ENCODE measurements at regions not wholly inside any gene's neighbourhood (a gene's known extent, or its start where the extent isn't known, plus 50 kb on each side); places are given as distances from the start of the nearest gene placed in this dataset.

DNA sequence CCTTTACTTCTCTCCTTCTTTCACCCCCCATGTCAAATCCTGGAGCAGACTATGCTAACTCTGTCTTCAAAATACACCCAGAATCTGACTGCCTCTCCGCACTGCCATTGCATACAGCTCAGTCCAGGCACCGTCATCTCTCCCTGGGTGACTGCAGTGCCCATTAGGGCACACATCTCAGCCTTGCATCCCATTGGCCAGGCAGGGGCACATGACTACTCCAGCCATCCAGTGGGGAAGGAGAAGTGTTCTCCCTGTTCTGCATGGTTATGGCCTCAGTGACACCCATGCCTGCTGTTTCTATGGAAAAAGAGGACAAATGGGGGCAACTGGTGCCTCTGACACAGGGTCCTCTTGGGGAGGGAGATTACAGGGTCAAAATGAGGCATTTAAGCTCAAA lies 270.5 kb downstream of the MATN1 start:
- Histone ChIP-seq H3K4me3 (ENCODE audit: low read depth in 1 of 2, low read length in 2 of 2) (no peak overlapping the region), H3K9me3 (ENCODE audit: control insufficient read depth in 1 of 2, low read length in 2 of 2) (no peaks in the 10 kb centered on the region), H3K36me3 (ENCODE audit: control insufficient read depth in 1 of 2, insufficient read depth in 2 of 2, low read length in 2 of 2) (no peaks in the 10 kb centered on the region), H3K4me1 (ENCODE audit: control insufficient read depth in 1 of 2, insufficient read depth in 2 of 2, low read length in 2 of 2) (no peaks in the 10 kb centered on the region), H3K9ac (ENCODE audit: low read depth in 1 of 2, low read length in 2 of 2) (no peak overlapping the region), H3K27me3 (ENCODE audit: control insufficient read depth in 1 of 2, insufficient read depth in 2 of 2, low read length in 2 of 2) (no peaks in the 10 kb centered on the region), H3K27ac (ENCODE audit: low read depth, low read length) (no peak overlapping the region)

DNA sequence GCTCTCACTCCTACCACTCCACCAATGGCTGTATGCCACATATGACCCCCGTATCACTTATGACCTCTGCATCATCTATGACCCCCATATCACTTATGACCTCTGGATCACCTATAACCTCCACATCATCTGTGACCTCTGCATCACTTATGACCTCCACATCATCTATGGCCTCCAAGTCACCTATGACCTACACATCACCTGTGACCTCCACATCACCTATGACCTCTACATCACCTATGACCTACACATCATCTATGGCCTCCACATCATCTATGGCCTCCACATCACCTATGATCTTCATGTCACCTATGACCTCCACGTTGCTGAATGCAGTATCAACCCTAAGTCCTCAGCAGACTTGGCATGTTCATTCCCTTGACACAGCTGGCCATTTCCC lies 271.2 kb downstream of the MATN1 start:
- H3K9ac ChIP-seq (ENCODE audit: low read depth in 1 of 2, low read length in 2 of 2), result no peak overlapping the region
- H3K4me3 ChIP-seq (ENCODE audit: low read depth in 1 of 2, low read length in 2 of 2), result no peak overlapping the region
- no peaks in the 10 kb centered on the region for H3K4me1 ChIP-seq (ENCODE audit: control insufficient read depth in 1 of 2, insufficient read depth in 2 of 2, low read length in 2 of 2)
- no peaks in the 10 kb centered on the region for H3K9me3 ChIP-seq (ENCODE audit: control insufficient read depth in 1 of 2, low read length in 2 of 2)
- no peak overlapping the region for H3K27ac ChIP-seq (ENCODE audit: low read depth, low read length)
- no peaks in the 10 kb centered on the region for H3K27me3 ChIP-seq (ENCODE audit: control insufficient read depth in 1 of 2, insufficient read depth in 2 of 2, low read length in 2 of 2)
- no peaks in the 10 kb centered on the region for H3K36me3 ChIP-seq (ENCODE audit: control insufficient read depth in 1 of 2, insufficient read depth in 2 of 2, low read length in 2 of 2)

DNA sequence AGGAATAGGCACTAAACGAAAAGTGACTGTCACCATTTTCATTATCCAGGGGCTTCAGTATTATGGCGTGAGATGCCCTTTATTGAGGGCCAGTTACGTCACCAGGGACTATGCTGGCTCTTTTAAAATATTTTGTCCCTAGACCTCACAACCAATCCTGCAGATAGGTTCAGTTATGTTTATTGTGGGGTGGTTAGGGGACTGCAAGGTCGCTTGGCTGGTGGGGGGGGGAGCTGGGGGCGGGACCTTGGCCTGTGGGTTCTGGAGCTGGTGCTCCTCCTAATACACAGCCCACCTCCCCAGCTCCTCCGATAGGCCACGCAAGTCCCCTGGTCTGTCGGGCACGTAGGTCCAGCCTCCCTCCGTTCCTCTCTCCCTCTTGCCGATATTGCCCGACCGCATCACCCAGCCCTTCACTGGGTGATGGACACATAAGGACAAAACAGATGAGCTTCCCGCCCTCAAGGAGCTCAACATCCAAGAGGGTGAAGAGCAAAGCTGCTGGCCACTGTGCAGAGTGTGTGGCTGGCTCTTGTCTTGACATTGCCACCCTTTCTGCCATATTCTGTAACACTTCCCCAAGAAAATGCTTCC lies 271.8 kb downstream of the MATN1 start:
- H3K27ac ChIP-seq (ENCODE audit: low read depth, low read length), result no peak overlapping the region
- H3K9ac ChIP-seq (ENCODE audit: low read depth in 1 of 2, low read length in 2 of 2), result no peak overlapping the region
- H3K27me3 ChIP-seq (ENCODE audit: control insufficient read depth in 1 of 2, insufficient read depth in 2 of 2, low read length in 2 of 2), result no peaks in the 10 kb centered on the region
- no peaks in the 10 kb centered on the region for H3K4me1 ChIP-seq (ENCODE audit: control insufficient read depth in 1 of 2, insufficient read depth in 2 of 2, low read length in 2 of 2)
- no peaks in the 10 kb centered on the region for H3K9me3 ChIP-seq (ENCODE audit: control insufficient read depth in 1 of 2, low read length in 2 of 2)
- no peak overlapping the region for H3K4me3 ChIP-seq (ENCODE audit: low read depth in 1 of 2, low read length in 2 of 2)
- no peaks in the 10 kb centered on the region for H3K36me3 ChIP-seq (ENCODE audit: control insufficient read depth in 1 of 2, insufficient read depth in 2 of 2, low read length in 2 of 2)

DNA sequence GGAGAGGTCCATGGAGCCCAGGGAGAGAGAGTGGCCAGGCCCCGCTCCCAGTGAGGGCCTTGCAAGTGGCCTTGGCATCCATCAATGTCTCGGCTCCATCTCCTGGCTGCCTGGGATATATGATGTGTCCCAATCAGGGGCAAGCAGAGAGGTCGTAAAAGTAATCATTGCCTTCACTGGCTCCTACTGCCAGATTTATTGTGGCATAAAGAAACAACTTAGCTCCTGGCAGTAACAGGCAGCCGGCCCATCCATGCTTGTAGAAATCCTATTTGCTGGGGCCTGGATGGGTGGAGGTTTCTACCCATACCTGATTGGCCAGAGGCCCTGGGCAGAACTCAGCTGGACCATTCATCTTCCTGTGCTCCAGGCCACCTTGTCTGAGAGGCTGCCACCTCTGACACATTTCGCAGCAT lies 272.6 kb downstream of the MATN1 start:
- Histone ChIP-seq H3K4me1 (ENCODE audit: control insufficient read depth in 1 of 2, insufficient read depth in 2 of 2, low read length in 2 of 2) (no peaks in the 10 kb centered on the region), H3K27me3 (ENCODE audit: control insufficient read depth in 1 of 2, insufficient read depth in 2 of 2, low read length in 2 of 2) (no peaks in the 10 kb centered on the region), H3K9ac (ENCODE audit: low read depth in 1 of 2, low read length in 2 of 2) (no peak overlapping the region), H3K9me3 (ENCODE audit: control insufficient read depth in 1 of 2, low read length in 2 of 2) (no peaks in the 10 kb centered on the region), H3K36me3 (ENCODE audit: control insufficient read depth in 1 of 2, insufficient read depth in 2 of 2, low read length in 2 of 2) (no peaks in the 10 kb centered on the region), H3K4me3 (ENCODE audit: low read depth in 1 of 2, low read length in 2 of 2) (no peak overlapping the region), H3K27ac (ENCODE audit: low read depth, low read length) (no peak overlapping the region)

DNA sequence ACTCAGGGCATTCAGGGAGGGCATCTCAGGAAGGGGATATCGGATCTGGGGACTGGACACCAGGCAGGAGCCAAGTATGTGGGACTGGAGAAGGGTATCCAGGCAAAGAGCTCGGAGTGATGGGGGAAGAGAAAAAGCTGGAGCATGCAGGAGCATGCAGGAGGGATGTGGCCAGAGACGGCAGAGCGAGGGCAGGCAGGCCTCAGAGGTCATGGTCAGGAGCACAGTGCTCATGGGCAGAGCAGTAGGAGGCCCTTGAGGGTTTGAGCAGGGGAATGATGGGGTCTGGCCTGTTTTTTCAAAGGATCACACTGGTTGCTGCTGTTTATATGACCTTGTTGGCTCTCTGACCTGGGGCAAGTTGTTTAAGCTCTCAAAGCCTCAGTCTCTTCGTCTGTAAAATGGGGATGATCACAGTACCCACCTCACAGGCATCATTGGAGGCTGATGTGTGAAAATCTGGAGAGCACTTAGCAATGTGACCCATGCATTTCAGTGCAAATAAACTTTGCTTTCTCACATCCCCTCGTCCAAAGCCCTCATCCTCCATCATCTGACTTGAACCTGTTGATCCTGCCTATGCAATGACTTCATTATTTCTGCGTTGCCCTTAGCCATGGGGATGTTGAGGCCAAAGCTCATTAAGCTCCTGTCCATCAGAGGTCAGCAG lies 273.1 kb downstream of the MATN1 start:
- Histone ChIP-seq H3K4me1 (ENCODE audit: control insufficient read depth in 1 of 2, insufficient read depth in 2 of 2, low read length in 2 of 2) (no peaks in the 10 kb centered on the region), H3K27me3 (ENCODE audit: control insufficient read depth in 1 of 2, insufficient read depth in 2 of 2, low read length in 2 of 2) (no peaks in the 10 kb centered on the region), H3K4me3 (ENCODE audit: low read depth in 1 of 2, low read length in 2 of 2) (no peak overlapping the region), H3K36me3 (ENCODE audit: control insufficient read depth in 1 of 2, insufficient read depth in 2 of 2, low read length in 2 of 2) (no peaks in the 10 kb centered on the region), H3K9ac (ENCODE audit: low read depth in 1 of 2, low read length in 2 of 2) (no peak overlapping the region), H3K27ac (ENCODE audit: low read depth, low read length) (no peak overlapping the region), H3K9me3 (ENCODE audit: control insufficient read depth in 1 of 2, low read length in 2 of 2) (no peaks in the 10 kb centered on the region)

DNA sequence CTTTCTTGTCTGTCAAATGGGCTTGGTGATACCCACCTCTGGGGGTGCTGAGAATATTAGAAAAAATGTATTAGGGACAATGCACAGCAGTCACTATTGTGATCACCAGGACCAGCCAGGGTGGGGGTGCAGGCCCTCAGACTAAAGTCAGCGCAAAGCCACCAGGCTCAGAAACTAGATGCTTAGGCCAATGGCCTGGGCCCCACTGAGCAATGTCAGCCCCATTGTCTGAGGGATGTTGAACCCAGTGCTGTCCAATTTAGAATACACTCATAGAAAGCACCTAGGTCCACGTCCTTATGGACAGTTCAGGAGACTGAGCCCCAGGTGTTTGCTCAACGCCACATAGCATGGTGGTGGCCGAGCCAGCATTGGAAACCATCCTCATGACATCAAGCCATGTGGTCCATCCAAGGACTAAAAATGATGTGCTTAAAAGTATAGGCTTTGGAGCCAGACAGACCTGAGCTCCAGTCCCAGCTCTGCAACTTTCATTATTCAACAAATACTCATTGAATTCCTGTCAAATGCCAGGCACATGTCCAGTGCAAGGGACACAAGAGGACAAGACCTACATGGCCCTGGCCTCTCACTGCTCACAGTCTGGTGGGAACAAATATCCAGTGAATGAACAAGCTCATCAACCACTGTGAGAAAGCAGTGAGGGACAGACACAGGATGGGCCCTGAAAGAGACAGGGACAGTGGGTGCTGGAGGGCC lies 273.8 kb downstream of the MATN1 start:
- H3K9ac ChIP-seq (ENCODE audit: low read depth in 1 of 2, low read length in 2 of 2), result no peak overlapping the region
- H3K4me3 ChIP-seq (ENCODE audit: low read depth in 1 of 2, low read length in 2 of 2), result no peak overlapping the region
- no peak overlapping the region for H3K27ac ChIP-seq (ENCODE audit: low read depth, low read length)
- H3K36me3 ChIP-seq (ENCODE audit: control insufficient read depth in 1 of 2, insufficient read depth in 2 of 2, low read length in 2 of 2), result no peaks in the 10 kb centered on the region
- H3K9me3 ChIP-seq (ENCODE audit: control insufficient read depth in 1 of 2, low read length in 2 of 2), result no peaks in the 10 kb centered on the region
- H3K27me3 ChIP-seq (ENCODE audit: control insufficient read depth in 1 of 2, insufficient read depth in 2 of 2, low read length in 2 of 2), result no peaks in the 10 kb centered on the region
- no peaks in the 10 kb centered on the region for H3K4me1 ChIP-seq (ENCODE audit: control insufficient read depth in 1 of 2, insufficient read depth in 2 of 2, low read length in 2 of 2)

DNA sequence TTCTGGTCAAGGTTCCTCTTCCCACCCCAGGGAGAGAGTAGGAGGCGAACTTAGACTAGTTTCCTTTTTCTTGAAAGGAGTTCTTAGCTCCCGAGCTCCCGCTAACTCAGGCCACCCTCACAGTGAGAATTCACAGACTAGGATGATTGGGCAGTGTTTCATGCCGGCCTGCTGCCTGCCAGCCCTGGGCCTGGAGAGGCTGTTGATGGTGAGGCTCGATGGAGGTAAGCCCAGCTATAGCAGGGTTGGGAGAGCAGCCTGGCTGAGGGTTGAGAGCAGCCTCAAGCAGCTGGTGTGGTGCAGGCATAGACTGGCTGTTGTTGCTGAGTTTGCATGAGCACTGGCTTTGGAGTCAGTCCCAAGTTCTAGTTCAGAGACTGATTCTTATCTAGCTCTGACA lies 274.4 kb downstream of the MATN1 start:
- Histone ChIP-seq H3K36me3 (ENCODE audit: control insufficient read depth in 1 of 2, insufficient read depth in 2 of 2, low read length in 2 of 2) (no peaks in the 10 kb centered on the region), H3K9me3 (ENCODE audit: control insufficient read depth in 1 of 2, low read length in 2 of 2) (no peaks in the 10 kb centered on the region), H3K4me3 (ENCODE audit: low read depth in 1 of 2, low read length in 2 of 2) (no peak overlapping the region), H3K27me3 (ENCODE audit: control insufficient read depth in 1 of 2, insufficient read depth in 2 of 2, low read length in 2 of 2) (no peaks in the 10 kb centered on the region), H3K4me1 (ENCODE audit: control insufficient read depth in 1 of 2, insufficient read depth in 2 of 2, low read length in 2 of 2) (no peaks in the 10 kb centered on the region), H3K27ac (ENCODE audit: low read depth, low read length) (no peak overlapping the region), H3K9ac (ENCODE audit: low read depth in 1 of 2, low read length in 2 of 2) (no peak overlapping the region)

DNA sequence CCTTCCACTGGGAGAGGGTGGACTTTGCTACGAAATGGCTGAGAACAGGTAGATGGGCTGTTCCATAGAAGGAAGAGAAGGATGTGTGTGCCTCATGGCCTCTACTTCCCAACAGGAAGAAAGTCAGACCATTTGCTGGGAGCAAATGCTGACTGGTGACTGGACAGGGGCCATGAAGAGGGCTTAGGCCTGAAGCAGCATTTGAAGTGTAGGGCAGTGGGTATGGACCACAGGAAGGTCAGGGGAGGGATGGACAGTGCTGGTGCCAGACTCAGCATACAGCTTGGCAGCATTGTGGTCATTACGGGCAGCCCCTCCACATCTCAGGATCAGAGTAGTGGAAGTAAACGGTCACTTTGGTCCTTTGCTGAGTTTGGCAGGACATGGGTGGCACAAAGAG lies 275.7 kb downstream of the MATN1 start:
- Histone ChIP-seq H3K27ac (ENCODE audit: low read depth, low read length) (no peak overlapping the region), H3K9me3 (ENCODE audit: control insufficient read depth in 1 of 2, low read length in 2 of 2) (no peaks in the 10 kb centered on the region), H3K4me1 (ENCODE audit: control insufficient read depth in 1 of 2, insufficient read depth in 2 of 2, low read length in 2 of 2) (no peaks in the 10 kb centered on the region), H3K4me3 (ENCODE audit: low read depth in 1 of 2, low read length in 2 of 2) (no peak overlapping the region), H3K36me3 (ENCODE audit: control insufficient read depth in 1 of 2, insufficient read depth in 2 of 2, low read length in 2 of 2) (no peaks in the 10 kb centered on the region), H3K27me3 (ENCODE audit: control insufficient read depth in 1 of 2, insufficient read depth in 2 of 2, low read length in 2 of 2) (no peaks in the 10 kb centered on the region), H3K9ac (ENCODE audit: low read depth in 1 of 2, low read length in 2 of 2) (no peak overlapping the region)

DNA sequence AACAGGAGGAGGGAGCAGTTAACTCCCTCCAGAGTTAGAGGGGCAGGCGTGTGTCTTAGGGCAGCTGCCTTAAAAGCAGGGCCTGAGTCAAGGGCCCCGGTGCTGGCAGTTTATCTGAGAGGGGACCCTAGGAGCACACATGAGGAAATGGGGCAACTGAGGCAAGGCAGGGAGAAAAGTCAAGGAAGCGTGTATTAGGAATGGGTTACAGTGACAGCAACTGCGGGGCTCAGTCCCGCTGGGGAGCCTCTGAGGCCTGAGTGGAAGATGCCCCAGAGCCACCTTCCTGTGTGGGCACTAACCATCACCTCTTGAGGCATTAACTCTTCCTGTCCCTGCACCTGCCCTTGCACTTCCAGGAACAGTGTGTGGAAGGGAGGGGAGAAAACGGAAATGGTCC lies 276.3 kb downstream of the MATN1 start:
- Histone ChIP-seq H3K36me3 (ENCODE audit: control insufficient read depth in 1 of 2, insufficient read depth in 2 of 2, low read length in 2 of 2) (no peaks in the 10 kb centered on the region), H3K4me1 (ENCODE audit: control insufficient read depth in 1 of 2, insufficient read depth in 2 of 2, low read length in 2 of 2) (no peaks in the 10 kb centered on the region), H3K9ac (ENCODE audit: low read depth in 1 of 2, low read length in 2 of 2) (no peak overlapping the region), H3K4me3 (ENCODE audit: low read depth in 1 of 2, low read length in 2 of 2) (no peak overlapping the region), H3K27me3 (ENCODE audit: control insufficient read depth in 1 of 2, insufficient read depth in 2 of 2, low read length in 2 of 2) (no peaks in the 10 kb centered on the region), H3K9me3 (ENCODE audit: control insufficient read depth in 1 of 2, low read length in 2 of 2) (no peaks in the 10 kb centered on the region), H3K27ac (ENCODE audit: low read depth, low read length) (no peak overlapping the region)

DNA sequence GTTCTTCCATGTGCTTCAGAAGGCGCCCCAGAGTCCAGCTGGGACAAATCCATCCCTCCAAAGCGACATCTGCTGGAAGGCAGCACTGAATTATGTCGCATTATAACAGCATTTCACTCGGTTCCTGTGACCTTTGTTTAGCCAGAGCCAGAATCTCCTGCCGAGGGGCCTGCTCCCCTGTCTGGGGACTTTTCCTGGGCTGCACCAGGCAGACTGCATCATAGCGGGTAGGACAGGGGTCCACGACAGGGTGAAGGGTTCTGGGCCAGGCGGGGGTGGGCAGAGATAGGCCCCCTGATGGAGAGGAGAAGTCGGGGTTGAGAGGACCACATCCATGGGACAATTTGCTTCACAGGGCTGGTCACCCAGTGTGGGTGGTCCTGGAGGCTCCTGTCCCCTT lies 276.9 kb downstream of the MATN1 start:
- no peaks in the 10 kb centered on the region for H3K4me1 ChIP-seq (ENCODE audit: control insufficient read depth in 1 of 2, insufficient read depth in 2 of 2, low read length in 2 of 2)
- H3K4me3 ChIP-seq (ENCODE audit: low read depth in 1 of 2, low read length in 2 of 2), result no peak overlapping the region
- no peaks in the 10 kb centered on the region for H3K9me3 ChIP-seq (ENCODE audit: control insufficient read depth in 1 of 2, low read length in 2 of 2)
- no peaks in the 10 kb centered on the region for H3K27me3 ChIP-seq (ENCODE audit: control insufficient read depth in 1 of 2, insufficient read depth in 2 of 2, low read length in 2 of 2)
- H3K27ac ChIP-seq (ENCODE audit: low read depth, low read length), result no peak overlapping the region
- no peaks in the 10 kb centered on the region for H3K36me3 ChIP-seq (ENCODE audit: control insufficient read depth in 1 of 2, insufficient read depth in 2 of 2, low read length in 2 of 2)
- H3K9ac ChIP-seq (ENCODE audit: low read depth in 1 of 2, low read length in 2 of 2), result no peak overlapping the region

Data from duodenal mucosa (tissue), 2 donors.